CD4-positive, alpha-beta T cell treated with Interleukin-2 at 100 ng/mL for 4 hours (primary cell): ENCODE measurements at regions not wholly inside any gene's neighbourhood (a gene's known extent, or its start where the extent isn't known, plus 50 kb on each side); places are given as distances from the start of the nearest gene placed in this dataset.
A peak's percentile ranks its signal among the peaks of the same experiment; 100 is the strongest.
"Not testable (repeated sequence)": the region's sequence is repeated elsewhere in the genome, so short reads cannot be mapped to it uniquely, and the experiment has no call there.

Experiments used
- DNase-seq: peaks from one replicate; pipeline ENCODE4 v3.0.0-alpha.2; 2020; ENCODE audit warnings: low spot score

DNA sequence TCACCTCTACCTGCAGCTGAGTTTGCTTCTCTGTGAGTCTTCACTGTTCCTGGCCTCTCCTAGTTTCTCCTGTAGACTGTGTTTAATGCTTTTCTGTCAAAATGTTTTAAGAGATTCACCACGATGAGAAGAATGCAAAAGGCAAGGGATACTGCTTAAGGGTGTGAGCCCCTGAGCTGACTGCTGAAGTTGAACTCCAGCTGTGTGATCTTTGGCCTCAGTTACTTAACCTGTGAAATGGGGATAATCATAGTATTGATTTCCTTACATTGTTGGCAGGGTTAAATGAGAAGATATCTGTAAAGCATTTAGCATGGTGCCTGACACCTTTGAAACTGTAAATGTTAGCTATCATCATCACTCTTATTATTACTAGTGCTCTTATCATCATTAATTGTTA lies 230.2 kb upstream of the MYLIP start:
- DNase-seq: no peak

- no peak for DNase-seq
Measured at GRCh38 chr6:15897063-15897876, 231.6 kb upstream of the MYLIP start.

DNA sequence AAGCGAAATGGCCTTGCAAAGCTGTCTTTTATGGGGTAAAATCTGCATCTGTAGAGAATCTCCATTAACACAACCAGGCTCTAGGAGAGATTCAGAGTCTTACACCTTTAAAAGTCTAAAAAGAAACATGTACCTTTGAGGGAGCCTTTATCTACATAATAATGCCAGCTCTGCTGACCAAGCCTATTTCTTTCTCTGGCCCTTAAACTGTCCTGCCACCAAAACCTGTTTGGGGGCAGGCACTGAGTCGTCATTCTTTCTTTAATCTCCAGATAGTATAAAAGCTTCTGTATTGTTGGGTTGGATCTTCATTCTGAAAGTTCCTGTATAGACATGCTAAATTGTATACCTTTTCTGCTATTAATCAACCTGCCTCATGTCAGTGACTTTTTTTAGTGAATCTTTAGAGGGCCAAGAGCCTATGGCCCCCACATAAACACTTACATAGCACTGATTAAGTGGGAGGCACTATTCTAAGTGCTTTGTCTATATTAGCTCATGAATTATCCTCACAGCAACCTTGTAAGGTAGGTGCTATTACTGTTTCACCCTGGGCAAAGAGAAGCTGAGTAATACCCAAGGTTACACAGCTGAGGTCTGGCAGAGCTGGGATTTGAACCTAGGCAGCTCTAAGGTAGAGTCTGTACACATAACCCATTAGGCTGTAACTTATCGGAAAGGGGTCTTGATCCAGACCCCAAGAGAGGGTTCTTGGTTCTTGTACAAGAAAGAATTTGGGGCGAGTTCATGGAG lies 232.3 kb upstream of the DTNBP1 start:
- no peak for DNase-seq

DNA sequence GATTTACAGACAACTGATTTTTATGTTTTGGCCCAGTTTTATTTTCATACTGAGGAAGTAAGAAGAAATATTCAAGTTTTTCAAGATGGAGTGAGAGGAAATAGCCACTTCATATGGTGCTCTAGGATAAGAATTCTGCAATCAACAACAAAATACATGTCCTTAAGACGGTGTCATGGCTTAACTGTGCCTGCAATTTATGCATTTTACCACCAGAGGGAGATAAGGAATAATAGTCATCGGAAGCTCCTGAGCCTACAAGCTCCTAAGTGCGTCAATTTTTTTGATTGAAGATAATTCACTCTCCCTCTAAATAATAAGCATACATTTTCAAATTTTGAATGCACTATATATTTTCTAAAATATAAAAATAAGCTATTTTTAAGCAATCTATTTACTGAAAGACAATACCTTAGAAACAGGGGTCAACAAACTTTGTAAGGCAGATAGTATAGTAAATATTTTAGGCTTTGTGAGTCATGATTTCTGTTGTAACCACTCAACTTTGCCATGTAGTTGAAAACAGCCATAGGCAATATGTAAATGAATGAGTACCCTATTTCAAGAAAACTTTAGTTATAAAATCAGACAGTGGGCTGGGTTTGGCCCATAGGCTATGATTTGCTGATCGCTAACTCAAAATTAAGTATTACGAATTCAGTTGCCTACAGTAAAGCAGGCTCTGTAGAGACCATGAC lies 230.9 kb upstream of the DTNBP1 start:
- no peak for DNase-seq

- DNase-seq: no peak
Measured at GRCh38 chr6:15892369-15892768, 229.5 kb upstream of the DTNBP1 start.

GRCh38 chr6:15888798-15889772 lies 226.3 kb upstream of the DTNBP1 start:
- DNase-seq: no peak

DNA sequence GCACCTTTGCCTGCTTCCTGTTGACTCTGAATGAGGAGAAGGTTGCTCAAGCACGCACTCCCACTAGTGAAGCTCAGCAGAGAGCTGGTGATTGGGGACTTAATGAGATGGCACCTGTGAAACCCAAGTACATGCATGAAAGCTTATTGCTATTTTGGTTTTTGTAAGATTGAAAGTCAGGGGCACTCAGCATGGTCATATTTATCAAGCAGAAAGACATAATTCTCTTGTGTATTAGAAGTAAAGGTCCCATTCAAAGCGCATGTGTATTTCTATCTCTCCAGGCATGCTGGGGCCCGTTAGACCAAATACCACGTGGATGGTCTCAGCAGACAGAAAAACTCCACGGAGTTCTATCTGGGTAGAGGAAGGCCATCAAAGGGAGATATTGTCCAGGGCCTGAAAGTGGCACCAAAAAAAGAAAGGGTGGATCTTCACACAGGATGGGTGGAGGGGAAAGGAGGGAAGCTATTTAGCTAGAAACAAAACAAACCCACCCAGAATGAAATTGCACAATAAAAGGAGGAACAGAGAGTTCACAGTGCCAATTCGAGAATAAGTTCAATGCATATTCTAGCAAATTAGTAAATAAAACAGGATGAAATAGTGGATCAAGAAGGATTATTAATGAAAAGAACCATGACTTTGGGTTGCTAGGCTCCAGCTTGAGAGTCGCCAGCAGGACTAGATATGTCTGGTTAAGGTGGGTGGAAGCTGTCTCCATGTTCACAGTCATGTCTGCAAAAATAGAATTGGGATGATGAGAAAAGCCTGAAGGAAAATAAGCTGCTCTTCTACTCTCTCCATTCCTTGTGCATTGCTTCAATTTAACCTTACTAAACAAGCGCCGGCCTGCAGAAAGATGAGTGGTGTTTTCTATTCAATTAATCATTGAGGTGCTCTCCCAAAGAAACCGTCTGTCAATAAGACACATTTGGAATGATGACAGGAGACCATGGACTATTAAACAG lies 224.9 kb upstream of the DTNBP1 start:
- DNase-seq: no peak

DNA sequence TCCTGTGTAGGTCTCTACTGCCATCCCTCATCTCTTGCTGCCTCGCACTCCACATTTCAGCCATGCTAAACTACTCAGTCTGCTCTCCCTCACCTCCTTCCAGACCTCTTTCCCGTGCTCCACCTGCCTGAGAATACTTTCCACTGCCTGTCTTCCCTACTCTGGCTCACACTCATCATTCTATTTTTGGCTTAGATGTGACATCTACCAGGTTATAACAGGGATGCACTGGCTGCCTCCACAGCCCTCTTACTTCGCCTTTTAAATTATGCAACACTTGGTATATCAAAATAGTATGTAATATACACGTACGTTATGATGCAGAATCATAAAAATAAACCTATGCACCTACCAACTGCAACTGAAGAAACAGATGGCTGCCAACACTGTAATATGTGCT lies 222.8 kb upstream of the DTNBP1 start:
- DNase-seq: no peak

GRCh38 chr6:15883593-15883992 lies 220.8 kb upstream of the DTNBP1 start:
- not testable (repeated sequence) for DNase-seq

DNA sequence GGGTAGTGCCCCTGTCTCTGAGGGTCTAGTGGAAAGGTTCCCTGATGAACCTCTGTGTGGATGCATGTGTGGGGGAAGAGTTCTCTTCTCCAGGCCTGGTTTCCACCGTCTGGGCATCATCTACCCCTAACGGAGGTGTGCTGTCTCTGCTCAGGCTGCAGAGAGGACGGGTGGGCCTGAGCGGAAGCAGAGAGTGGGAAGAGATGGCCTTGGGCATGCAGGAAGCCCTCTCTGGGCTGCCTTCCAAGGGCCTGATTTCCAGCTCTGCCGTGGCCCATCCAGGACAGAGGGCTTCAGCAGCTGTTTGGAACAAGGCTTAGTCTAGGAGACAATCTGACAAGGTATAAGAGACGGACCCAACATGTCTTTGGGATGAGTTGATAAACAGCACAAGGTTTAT lies 220.1 kb upstream of the DTNBP1 start:
- DNase-seq: no peak

DNA sequence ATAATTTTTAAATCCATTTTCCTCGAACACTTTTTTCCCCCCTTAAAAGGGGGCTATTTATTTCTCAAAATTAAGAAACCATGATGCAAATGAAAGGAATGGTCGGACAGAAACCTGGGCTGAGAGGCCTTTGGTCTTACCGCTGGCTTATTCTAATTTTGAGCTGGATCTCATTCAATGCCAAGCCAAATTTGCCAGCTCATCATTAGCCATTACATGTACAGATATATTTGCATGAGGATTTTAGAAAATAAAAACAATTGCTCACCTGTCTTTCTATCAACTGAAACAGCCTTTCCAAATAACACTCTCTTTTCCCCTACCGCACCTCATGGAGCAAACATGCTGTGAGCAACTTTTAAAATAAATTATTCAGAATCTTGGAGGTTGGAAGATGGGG lies 219.5 kb upstream of the DTNBP1 start:
- no peak for DNase-seq

DNA sequence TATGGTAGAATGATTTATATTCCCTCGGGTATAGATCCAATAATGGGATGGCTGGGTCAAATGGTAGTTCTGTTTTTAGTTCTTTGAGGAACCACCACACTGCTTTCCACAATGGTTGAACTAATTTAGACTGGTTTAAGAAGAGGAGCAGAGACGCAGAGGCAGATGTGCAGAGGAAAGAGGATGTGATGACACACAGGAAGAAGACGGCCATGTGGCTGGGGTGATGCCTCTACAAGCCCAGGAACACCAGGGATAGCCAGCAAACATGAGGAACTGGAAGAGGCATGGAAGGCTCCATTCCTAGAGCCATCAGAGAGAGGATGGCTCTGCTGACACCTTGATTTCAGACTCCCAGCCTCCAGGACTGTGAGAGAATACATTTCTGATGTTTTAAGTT lies 218.3 kb upstream of the DTNBP1 start:
- no peak for DNase-seq

- DNase-seq: no peak
Measured at GRCh38 chr6:15880262-15880973, 217.6 kb upstream of the DTNBP1 start.

GRCh38 chr6:15879371-15880261 lies 216.8 kb upstream of the DTNBP1 start:
- DNase-seq: peak; percentile 29

DNA sequence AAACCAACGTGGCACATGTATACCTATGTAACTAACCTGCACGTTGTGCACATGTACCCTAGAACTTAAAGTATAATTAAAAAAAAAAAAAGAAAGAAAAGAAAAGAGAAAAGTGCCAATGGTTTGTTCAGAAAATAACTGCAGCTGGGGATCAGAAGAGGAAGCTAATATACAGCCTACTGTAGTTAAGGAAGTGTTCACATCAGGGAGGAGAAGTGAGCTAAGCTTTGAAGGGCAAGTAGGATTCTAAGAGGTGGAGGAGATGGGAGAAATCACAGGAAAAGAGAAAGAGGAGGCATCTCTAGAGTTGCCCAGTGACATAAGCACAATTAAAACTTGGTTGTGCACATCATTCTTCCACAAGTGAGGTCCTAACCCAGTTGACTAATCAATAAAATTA lies 214.4 kb upstream of the DTNBP1 start:
- no peak for DNase-seq

- DNase-seq: no peak
Measured at GRCh38 chr6:15876406-15876805, 213.6 kb upstream of the DTNBP1 start.

GRCh38 chr6:15875797-15876196 lies 213.0 kb upstream of the DTNBP1 start:
- DNase-seq: no peak

GRCh38 chr6:15874821-15875220 lies 212.0 kb upstream of the DTNBP1 start:
- DNase-seq: no peak

DNA sequence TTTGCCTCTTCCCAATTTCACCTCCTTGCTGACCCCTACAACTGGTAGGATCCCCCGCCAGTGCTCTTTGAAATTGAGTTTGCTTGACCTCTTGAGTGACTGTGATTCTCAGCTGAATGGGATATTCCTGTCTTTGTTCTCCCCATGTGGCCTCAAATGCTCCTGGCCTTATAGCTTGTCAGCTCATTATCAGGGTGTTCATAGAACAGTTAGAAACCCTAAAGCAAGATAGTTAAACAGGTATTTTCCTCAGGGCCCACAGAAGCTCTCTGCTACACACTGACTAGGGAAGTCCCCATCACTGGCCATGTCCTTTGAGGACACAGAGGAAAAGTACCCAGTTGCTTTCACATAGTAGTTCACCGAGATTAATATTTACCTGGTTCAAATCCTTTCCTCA lies 211.5 kb upstream of the DTNBP1 start:
- no peak for DNase-seq
